ENCODE measurements at regions not wholly inside any gene's neighbourhood (a gene's known extent, or its start where the extent isn't known, plus 50 kb on each side); places are given as distances from the start of the nearest gene placed in this dataset.

DNA sequence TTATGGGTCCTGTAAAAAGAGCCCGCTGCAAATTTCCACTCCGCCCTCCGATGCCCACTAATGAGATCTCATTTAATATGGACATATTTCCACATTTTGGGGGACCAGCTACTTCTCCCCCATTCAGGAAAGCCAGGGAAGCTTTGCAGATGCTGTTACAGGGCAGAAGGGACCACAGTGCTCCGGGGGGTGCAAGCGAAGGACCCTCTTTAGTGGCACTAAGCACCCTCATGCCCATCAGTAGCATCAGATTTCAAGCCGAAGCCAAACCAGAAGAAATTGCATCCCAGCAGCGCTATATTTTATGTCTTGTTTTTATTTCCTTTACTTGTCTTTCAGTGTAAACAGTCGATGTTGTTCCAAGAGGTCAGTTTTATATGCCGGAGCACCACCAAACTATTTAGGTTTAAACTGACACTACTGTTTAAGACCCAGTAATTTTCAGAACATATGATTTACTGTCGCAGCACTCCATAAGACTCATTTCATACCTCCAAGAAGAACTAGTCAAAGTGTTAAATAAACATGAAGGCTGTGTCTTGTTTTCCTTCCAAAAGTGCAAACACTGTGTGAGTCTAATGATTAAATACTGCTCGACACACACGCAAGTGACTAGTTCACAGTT is 122.2 kb upstream of the MGMT start:
- TF ChIP-seq, protein P1, sequence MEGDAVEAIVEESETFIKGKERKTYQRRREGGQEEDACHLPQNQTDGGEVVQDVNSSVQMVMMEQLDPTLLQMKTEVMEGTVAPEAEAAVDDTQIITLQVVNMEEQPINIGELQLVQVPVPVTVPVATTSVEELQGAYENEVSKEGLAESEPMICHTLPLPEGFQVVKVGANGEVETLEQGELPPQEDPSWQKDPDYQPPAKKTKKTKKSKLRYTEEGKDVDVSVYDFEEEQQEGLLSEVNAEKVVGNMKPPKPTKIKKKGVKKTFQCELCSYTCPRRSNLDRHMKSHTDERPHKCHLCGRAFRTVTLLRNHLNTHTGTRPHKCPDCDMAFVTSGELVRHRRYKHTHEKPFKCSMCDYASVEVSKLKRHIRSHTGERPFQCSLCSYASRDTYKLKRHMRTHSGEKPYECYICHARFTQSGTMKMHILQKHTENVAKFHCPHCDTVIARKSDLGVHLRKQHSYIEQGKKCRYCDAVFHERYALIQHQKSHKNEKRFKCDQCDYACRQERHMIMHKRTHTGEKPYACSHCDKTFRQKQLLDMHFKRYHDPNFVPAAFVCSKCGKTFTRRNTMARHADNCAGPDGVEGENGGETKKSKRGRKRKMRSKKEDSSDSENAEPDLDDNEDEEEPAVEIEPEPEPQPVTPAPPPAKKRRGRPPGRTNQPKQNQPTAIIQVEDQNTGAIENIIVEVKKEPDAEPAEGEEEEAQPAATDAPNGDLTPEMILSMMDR (conservative IDR thresholded peaks at IDR 0.05; ENCODE audit: low read depth, low read length), result no peak
- TF ChIP-seq EZH2 (IDR thresholded peaks at IDR 0.05; ENCODE audit: low read length, unreplicated experiment), result no peak
- no peak for TF ChIP-seq EZH2phosphoT487 (IDR thresholded peaks at IDR 0.05; ENCODE audit: borderline replicate concordance, low read length)

All from PC-3 (cell line).